ENCODE measurements at regions not wholly inside any gene's neighbourhood (a gene's known extent, or its start where the extent isn't known, plus 50 kb on each side); places are given as distances from the start of the nearest gene placed in this dataset.

DNA sequence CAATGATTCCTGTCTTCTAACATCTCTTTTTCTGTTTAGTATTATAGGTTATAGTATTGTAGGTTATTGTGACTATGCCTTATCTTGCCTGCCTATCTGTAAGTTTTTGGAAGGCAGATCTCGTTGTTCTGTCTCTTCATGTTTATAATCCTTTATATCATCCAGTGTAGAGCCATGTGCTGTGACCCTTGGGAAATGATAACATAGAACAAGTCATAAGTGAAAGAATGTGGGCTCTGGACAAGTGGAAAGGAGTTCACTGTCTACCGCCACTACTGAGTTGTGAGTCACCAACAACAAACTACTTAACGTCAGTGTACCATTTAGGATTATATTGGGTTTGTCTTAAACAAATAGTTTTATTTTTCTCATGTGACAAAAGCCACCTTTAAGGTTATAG, 139.3 kb downstream of the LYPLAL1 start:
- TF ChIP-seq, protein P1, sequence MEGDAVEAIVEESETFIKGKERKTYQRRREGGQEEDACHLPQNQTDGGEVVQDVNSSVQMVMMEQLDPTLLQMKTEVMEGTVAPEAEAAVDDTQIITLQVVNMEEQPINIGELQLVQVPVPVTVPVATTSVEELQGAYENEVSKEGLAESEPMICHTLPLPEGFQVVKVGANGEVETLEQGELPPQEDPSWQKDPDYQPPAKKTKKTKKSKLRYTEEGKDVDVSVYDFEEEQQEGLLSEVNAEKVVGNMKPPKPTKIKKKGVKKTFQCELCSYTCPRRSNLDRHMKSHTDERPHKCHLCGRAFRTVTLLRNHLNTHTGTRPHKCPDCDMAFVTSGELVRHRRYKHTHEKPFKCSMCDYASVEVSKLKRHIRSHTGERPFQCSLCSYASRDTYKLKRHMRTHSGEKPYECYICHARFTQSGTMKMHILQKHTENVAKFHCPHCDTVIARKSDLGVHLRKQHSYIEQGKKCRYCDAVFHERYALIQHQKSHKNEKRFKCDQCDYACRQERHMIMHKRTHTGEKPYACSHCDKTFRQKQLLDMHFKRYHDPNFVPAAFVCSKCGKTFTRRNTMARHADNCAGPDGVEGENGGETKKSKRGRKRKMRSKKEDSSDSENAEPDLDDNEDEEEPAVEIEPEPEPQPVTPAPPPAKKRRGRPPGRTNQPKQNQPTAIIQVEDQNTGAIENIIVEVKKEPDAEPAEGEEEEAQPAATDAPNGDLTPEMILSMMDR (conservative IDR thresholded peaks at IDR 0.05; ENCODE audit: low read depth, low read length), result no peak
- no peak for TF ChIP-seq EZH2 (IDR thresholded peaks at IDR 0.05; ENCODE audit: borderline replicate concordance, low read depth, low read length, poor library complexity, severe bottlenecking)
